Smooth muscle cell (in vitro differentiated cells): ENCODE measurements at regions not wholly inside any gene's neighbourhood (a gene's known extent, or its start where the extent isn't known, plus 50 kb on each side); places are given as distances from the start of the nearest gene placed in this dataset.
"Not testable (repeated sequence)": the region's sequence is repeated elsewhere in the genome, so short reads cannot be mapped to it uniquely, and the experiment has no call there.

ENCODE experiments used
- DNase-seq: peaks from one replicate; lab custom pipeline; 2025; ENCODE audit not compliant: unreplicated experiment; lab: John Stamatoyannopoulos, UW
- H2AFZ ChIP-seq: fragments of 200-600 bp; sonication (generic); 2 replicates; pipeline ENCODE4 v1.6.0; 2016; ENCODE audit warnings: antibody characterized with exemption, low read depth, mild to moderate bottlenecking
- H3F3A ChIP-seq: fragments of 200-600 bp; sonication (generic); 2 replicates; pipeline ENCODE4 v1.6.0; 2017; ENCODE audit warnings: antibody characterized with exemption, low read depth
- H3K27ac ChIP-seq: fragments of 200-600 bp; sonication (generic); 2 replicates; pipeline ENCODE4 v1.5.1; 2016; ENCODE audit warnings: low read depth, mild to moderate bottlenecking
- H3K27me3 ChIP-seq: fragments of 200-600 bp; sonication (generic); 2 replicates; pipeline ENCODE4 v1.6.1; 2016; ENCODE audit warnings: low read depth, mild to moderate bottlenecking
- H3K36me3 ChIP-seq: fragments of 200-600 bp; sonication (generic); 2 replicates; pipeline ENCODE4 v1.5.1; 2016; ENCODE audit warnings: low read depth
- H3K4me1 ChIP-seq: fragments of 200-600 bp; sonication (generic); 2 replicates; pipeline ENCODE4 v1.5.1; 2016; ENCODE audit warnings: low read depth
- H3K4me2 ChIP-seq: fragments of 200-600 bp; sonication (generic); 2 replicates; pipeline ENCODE4 v1.6.0; 2016; ENCODE audit warnings: mild to moderate bottlenecking
- H3K4me3 ChIP-seq: fragments of 200-600 bp; sonication (generic); 2 replicates; pipeline ENCODE4 v1.5.1; 2016; ENCODE audit warnings: mild to moderate bottlenecking
- H3K79me2 ChIP-seq: fragments of 200-600 bp; sonication (generic); 2 replicates; pipeline ENCODE4 v1.6.0; 2016; ENCODE audit warnings: low read depth, mild to moderate bottlenecking
- H3K9ac ChIP-seq: fragments of 200-600 bp; sonication (generic); 2 replicates; pipeline ENCODE4 v1.6.0; 2016; ENCODE audit warnings: low read depth
- H3K9me3 ChIP-seq: fragments of 200-600 bp; sonication (generic); replicated peaks from 2 replicates; pipeline ENCODE4 v1.5.1; 2016; ENCODE audit warnings: low read depth
- H4K20me1 ChIP-seq: fragments of 200-600 bp; sonication (generic); 2 replicates; pipeline ENCODE4 v1.6.0; 2016; ENCODE audit warnings: low read depth
- CTCF ChIP-seq: fragments of 200-600 bp; sonication (generic); IDR thresholded peaks from 2 replicates; pipeline ENCODE4 v1.5.1; 2017; ENCODE audit warnings: borderline replicate concordance, mild to moderate bottlenecking, antibody characterized with exemption; ENCODE audit not compliant: insufficient read depth, poor library complexity, severe bottlenecking
- WGBS: methylation state at CpG from one replicate; pipeline ENCODE4 v1.1.7; 2016; ENCODE audit warnings: low lambda C conversion rate; 5-methylcytosine and 5-hydroxymethylcytosine counted together

- not testable (repeated sequence) for H3K9me3 ChIP-seq, H2AFZ ChIP-seq, H4K20me1 ChIP-seq, H3K4me1 ChIP-seq, H3K36me3 ChIP-seq, H3K27ac ChIP-seq, H3K4me2 ChIP-seq, H3K9ac ChIP-seq, DNase-seq, H3F3A ChIP-seq, H3K4me3 ChIP-seq, H3K27me3 ChIP-seq, H3K79me2 ChIP-seq
- 100% methylated on average over 1 of the region's 2 CpGs for WGBS
These were observed 75.3 kb upstream of the OR4F16 start for GRCh38 chr1:761791-762190.

GRCh38 chr1:771449-771848, 85.0 kb upstream of the OR4F16 start:
- 98% methylated on average over 6 of the region's 8 CpGs for WGBS
- H3K27me3 ChIP-seq, H3K9ac ChIP-seq, H3K9me3 ChIP-seq, H3K79me2 ChIP-seq, H2AFZ ChIP-seq, H3K4me1 ChIP-seq, H3K27ac ChIP-seq, H3K4me2 ChIP-seq, H3F3A ChIP-seq, H3K4me3 ChIP-seq, H4K20me1 ChIP-seq, H3K36me3 ChIP-seq, DNase-seq: not testable (repeated sequence)

GRCh38 chr1:777480-778180, 91.2 kb upstream of the OR4F16 start:
- Histone ChIP-seq H3K4me3 (peak overlapping the region; percentile 78), H3K4me2 (peak overlapping the region; percentile 82), H3K27ac (peak overlapping the region; percentile 78), H3K9ac (peak overlapping the region; percentile 68)
- WGBS: 94% methylated on average over 23 of the region's 23 CpGs
- H3K79me2 ChIP-seq, H4K20me1 ChIP-seq, H3K9me3 ChIP-seq, H3K27me3 ChIP-seq, H3K4me1 ChIP-seq, H2AFZ ChIP-seq, H3F3A ChIP-seq, H3K36me3 ChIP-seq, DNase-seq: not testable (repeated sequence)

- Histone ChIP-seq H3K79me2 (peaks cover 11% of the 10 kb centered on the region), H3K9ac (peak overlapping the region; percentile 68), H3K27ac (peak overlapping the region; percentile 78), H3K4me2 (peak overlapping the region; percentile 92), H2AFZ (peak overlapping the region; percentile 90), H3K4me3 (peak overlapping the region; percentile 78)
- 1% methylated on average over 53 of the region's 65 CpGs for WGBS
- not testable (repeated sequence) for DNase-seq, H3K9me3 ChIP-seq, H3K4me1 ChIP-seq, H3K36me3 ChIP-seq, H3F3A ChIP-seq, H3K27me3 ChIP-seq, H4K20me1 ChIP-seq
These were observed 92.2 kb upstream of the OR4F16 start for GRCh38 chr1:778451-779278.

- H3K4me1 ChIP-seq, H3K9ac ChIP-seq, H3K27ac ChIP-seq, DNase-seq, H3F3A ChIP-seq, H3K27me3 ChIP-seq, H2AFZ ChIP-seq, H3K36me3 ChIP-seq, H3K9me3 ChIP-seq, H4K20me1 ChIP-seq: not testable (repeated sequence)
- Histone ChIP-seq H3K79me2 (peaks cover 12% of the 10 kb centered on the region), H3K4me3 (peak overlapping the region; percentile 35), H3K4me2 (peak overlapping the region; percentile 66)
- 80% methylated on average over 13 of the region's 13 CpGs for WGBS
These were observed 93.2 kb upstream of the OR4F16 start for GRCh38 chr1:779621-780020.

GRCh38 chr1:788835-789234, 102.4 kb upstream of the OR4F16 start:
- Histone ChIP-seq H4K20me1 (no peaks in the 10 kb centered on the region), H3K36me3 (no peaks in the 10 kb centered on the region), H3K27me3 (no peaks in the 10 kb centered on the region), H3K4me2 (no peak overlapping the region), H3K4me3 (no peak overlapping the region), H3K9ac (no peak overlapping the region), H2AFZ (no peak overlapping the region), H3K79me2 (no peaks in the 10 kb centered on the region), H3K9me3 (no peaks in the 10 kb centered on the region), H3K4me1 (no peaks in the 10 kb centered on the region), H3K27ac (no peak overlapping the region), H3F3A (no peaks in the 10 kb centered on the region)
- WGBS: 95% methylated on average over 13 of the region's 13 CpGs
- TF ChIP-seq CTCF: no peak
- no peak for DNase-seq

GRCh38 chr1:789606-790005, 103.2 kb upstream of the OR4F16 start:
- not testable (repeated sequence) for H3F3A ChIP-seq, DNase-seq, H3K36me3 ChIP-seq, H3K9ac ChIP-seq, H2AFZ ChIP-seq, H4K20me1 ChIP-seq, H3K4me1 ChIP-seq, H3K9me3 ChIP-seq, H3K27me3 ChIP-seq, H3K27ac ChIP-seq, H3K79me2 ChIP-seq, H3K4me3 ChIP-seq, H3K4me2 ChIP-seq
- 92% methylated on average over 17 of the region's 17 CpGs for WGBS
